ENCODE measurements at regions not wholly inside any gene's neighbourhood (a gene's known extent, or its start where the extent isn't known, plus 50 kb on each side); places are given as distances from the start of the nearest gene placed in this dataset.

DNA sequence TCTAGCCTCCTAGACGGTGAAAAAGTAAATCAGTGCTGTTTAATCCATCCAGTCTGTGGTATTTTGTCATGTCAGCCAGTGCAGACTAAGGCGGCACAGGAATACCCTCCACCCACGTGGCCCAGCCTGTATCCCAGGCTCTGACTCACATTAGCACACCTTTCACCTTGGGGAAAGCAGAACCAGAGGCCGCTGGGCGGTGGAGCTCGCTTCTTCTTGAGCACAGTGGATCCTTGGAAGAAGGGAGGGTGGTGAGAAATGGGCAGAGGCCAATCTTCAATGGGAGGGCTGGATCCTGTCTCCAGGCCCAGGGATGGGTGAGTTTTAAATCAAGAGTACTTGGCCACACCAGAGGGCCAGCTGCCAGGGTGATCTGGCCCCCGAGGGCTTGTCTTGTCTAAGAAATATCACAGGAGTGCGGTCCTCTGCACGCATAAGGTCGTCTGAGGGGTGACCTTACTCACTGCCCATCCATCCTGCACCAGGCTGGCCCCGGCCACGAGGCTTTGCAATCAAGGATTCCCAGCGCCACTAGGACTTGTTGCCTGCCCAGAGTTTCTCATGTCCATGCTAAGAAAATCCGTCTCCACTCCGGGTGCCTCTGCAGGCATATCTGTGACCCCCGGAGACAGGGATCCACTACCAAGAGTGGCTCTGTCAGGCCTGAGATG lies 658.5 kb downstream of the BRD1 start:
- no peak for DNase-seq (ENCODE audit: low read depth)

DNA sequence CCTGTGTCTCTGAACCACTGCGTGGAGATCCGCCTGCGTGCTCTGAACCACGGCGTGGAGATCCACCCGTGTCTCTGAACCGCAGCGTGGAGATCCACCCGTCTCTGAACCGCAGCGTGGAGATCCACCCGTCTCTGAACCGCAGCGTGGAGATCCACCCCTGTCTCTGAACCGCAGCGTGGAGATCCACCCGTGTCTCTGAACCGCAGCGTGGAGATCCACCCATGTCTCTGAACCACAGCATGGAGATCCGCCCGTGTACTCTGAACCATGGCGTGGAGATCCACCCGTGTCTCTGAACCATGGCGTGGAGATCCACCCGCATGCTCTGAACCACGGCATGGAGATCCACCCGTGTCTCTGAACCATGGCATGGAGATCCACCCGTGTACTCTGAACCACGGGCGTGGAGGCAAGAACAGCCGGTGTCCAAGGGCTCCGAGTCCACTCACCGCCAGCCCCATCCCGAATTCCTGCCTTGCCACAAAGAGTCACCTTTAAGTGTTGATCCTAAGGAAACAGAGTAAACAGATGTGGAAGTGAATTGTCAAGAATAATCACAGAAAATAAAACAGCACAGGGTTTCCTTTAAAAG lies 659.4 kb downstream of the BRD1 start:
- no peak for DNase-seq (ENCODE audit: low read depth)

DNA sequence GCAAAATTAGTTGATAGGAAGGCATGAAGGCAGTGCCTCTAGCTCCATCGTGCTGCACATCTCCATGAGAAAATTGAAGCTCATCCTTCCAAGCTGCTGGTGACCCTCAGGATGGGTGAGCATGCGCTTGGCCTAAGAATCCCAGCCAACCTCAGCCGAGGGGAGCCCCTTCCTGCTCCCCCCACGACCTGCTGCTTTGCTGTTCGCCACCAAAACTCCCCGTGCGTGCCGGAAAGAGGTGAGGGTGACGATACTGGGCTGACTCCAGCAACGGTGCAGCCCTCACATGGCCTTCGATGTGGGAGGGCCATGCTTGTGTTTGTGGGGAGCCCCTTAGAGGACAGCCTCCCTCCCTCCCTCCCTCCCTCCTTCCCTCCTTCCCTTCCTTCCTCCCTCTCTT lies 660.9 kb downstream of the BRD1 start:
- no peak for DNase-seq (ENCODE audit: low read depth)

DNA sequence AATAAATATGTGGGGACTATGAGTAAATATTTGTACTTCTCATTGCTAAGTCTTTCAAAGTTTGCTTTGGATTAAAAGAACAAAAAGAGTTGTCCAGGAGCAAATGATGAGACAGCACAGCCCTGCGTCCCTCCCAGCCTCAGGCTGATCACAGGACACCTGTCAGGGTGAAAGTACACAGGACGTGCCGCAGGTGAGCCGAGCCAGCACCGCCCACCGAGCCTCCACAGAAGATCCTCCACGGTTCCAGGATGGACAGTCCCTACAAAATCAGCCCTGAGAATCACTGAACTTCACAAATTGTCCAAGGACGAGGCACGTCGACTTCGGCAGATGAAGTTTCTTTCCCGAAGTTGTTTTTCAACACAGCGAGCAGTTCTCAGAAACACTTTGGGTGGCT lies 661.5 kb downstream of the BRD1 start:
- no peak for DNase-seq (ENCODE audit: low read depth)

GRCh38 chr22:49164773-49165320 lies 662.8 kb downstream of the BRD1 start:
- no peak for DNase-seq (ENCODE audit: low read depth)

DNA sequence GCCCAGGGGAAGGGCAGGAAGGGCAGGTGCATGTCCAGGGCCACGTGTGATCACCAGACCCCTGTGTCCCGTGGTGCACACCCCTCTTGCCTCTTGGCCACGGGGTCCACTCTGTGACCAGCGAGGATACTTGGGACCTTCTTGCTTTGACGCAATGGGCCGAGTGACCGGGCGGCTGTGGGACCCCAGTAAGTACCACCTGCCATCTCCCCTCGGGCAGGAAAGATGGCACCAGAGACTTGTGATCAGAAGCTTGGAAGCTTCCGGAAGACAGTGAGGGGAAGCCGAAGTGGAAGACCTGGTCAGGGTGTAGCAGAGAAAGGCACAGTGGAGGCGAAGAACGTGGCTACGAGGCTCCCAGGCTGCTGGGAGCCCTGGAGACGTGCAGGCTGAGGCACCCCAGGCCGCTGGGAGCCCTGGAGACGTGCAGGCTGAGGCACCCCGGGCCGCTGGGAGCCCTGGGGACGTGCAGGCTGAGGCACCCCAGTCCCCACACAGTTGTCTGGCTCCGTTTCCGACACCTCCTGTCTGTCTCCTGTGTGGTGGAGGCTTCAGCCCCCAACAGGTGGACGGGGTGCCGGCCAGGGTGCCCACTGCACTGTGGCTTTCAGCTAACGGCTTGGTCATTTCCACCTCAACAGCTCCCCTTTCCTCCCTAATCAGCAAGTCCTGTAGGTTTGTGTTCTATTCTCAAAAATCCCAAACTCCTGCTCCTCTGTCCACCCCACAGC lies 663.5 kb downstream of the BRD1 start:
- DNase-seq (ENCODE audit: low read depth), result no peak

GRCh38 chr22:49163258-49163959 lies 664.3 kb downstream of the BRD1 start:
- no peak for DNase-seq (ENCODE audit: low read depth)

- no peak for DNase-seq (ENCODE audit: low read depth)
Observed at GRCh38 chr22:49162841-49163240, 664.8 kb downstream of the BRD1 start.

DNA sequence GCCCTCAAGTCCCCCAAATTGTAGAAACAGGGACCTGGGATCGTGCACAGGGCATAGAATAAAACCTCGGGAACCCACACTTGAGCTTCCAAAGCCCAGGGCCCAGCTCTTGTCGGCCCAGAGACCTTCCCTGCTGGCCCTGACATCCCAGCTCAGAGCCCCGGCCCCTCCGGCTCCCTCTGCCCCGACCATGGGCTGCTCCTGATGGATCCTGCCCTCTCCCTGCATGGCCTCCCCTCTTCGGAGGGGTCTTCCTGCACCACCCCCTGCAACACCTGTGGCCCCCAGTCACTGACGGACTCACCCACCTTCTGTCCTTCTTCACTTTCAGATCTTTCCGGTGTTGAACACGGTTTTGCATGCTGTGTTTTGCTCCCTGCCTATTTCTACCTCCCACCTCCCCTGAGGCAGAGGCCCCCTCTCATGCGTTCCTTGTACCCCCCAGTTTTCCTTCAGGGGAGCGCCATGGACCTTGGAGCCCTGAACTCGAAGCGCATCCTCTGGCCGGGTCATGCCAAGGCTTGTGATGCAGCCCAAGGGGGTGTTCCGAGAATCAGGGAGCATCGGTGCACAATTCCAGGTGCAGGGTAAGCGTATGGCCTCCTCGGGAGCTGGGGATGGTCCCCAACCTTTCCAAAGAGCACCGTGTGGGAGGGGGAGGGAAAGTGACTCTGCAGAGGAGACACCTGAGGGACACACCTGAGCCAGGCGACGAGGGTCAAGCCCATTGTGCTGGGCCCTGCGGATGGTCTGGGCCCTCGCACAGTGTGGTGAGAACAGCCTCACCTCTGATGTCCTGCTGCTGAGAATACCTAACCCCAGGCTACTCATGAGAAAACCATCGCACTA lies 666.4 kb downstream of the BRD1 start:
- no peak for DNase-seq (ENCODE audit: low read depth)

GRCh38 chr22:49160261-49161001 lies 667.2 kb downstream of the BRD1 start:
- DNase-seq (ENCODE audit: low read depth), result no peak

GRCh38 chr22:49159711-49160110 lies 668.0 kb downstream of the BRD1 start:
- no peak for DNase-seq (ENCODE audit: low read depth)

GRCh38 chr22:49158741-49159564 lies 668.7 kb downstream of the BRD1 start:
- DNase-seq (ENCODE audit: low read depth), result no peak

DNA sequence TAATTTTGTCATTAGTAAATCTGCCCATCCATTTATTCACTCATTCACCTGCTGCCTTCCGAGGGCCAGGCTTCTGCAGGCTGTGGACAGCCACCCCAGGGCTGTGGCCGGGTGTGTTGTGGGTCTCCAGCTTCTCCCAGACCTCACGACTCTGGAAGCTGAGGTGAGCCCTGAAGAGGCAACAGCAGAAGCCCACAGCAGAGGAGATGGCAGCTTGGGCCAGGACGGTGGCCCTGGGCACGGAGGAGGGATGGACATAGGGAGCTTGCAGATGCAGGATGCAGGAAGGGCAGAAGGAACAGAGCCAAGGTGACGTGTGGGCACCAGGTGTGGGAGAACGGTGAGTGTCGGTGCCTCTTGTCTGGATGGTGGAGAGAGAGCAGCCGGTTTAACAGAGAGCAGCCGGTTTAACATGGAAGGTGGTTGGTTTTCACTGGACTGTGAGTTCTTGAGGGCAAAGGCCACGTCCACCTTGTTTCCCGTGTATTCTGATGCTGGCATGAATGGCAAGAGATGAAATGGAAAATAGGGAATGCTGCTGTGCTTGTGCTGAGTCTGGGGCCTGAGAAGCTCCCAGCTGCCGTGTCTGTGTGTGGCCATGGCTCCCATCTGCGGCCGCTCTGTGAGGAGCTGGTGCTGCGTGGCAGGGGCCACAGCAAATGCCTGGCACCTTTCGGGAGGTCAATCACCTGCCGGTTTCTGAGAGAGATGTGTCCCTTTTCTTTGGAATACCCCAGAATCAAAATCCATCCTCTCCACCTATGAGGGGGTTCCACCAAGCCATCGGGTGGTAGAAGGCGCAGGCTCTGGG lies 669.9 kb downstream of the BRD1 start:
- no peak for DNase-seq (ENCODE audit: low read depth)

- DNase-seq (ENCODE audit: low read depth), result no peak
Observed at GRCh38 chr22:49156662-49157285, 670.9 kb downstream of the BRD1 start.

DNA sequence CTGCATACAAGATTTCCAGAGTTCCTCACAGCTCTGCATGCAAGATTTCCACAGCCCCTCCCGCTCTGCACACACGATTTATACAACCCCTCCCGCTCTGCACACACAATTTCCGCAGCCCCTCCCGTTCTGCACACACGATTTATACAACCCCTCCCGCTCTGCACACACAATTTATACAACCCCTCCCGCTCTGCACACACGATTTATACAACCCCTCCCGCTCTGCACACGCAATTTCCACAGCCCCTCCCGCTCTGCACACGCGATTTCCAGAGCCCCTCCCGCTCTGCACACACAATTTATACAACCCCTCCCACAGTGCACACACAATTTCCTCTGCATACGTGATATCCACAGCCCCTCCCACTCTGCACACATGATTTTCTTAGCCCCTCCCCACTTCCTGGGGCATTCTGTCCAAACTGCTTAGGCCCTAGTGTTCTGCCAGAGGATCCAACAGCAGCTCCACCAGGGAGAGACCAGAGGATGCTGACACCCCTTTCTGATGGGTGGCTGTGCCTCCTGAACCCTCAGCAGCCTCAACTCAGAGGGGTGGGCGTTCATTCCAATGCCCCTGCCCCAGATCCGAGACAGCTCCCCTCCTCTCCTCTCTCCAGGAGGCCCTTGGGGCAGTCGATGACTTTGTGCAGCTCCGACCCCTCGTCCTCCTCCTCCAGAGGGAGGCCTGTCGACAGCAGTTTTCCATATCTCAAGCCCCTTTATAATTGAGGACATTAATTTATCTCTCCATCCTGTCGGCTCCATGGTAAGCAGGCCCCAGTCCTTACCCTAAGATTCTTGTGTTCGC lies 671.7 kb downstream of the BRD1 start:
- no peak for DNase-seq (ENCODE audit: low read depth)

DNA sequence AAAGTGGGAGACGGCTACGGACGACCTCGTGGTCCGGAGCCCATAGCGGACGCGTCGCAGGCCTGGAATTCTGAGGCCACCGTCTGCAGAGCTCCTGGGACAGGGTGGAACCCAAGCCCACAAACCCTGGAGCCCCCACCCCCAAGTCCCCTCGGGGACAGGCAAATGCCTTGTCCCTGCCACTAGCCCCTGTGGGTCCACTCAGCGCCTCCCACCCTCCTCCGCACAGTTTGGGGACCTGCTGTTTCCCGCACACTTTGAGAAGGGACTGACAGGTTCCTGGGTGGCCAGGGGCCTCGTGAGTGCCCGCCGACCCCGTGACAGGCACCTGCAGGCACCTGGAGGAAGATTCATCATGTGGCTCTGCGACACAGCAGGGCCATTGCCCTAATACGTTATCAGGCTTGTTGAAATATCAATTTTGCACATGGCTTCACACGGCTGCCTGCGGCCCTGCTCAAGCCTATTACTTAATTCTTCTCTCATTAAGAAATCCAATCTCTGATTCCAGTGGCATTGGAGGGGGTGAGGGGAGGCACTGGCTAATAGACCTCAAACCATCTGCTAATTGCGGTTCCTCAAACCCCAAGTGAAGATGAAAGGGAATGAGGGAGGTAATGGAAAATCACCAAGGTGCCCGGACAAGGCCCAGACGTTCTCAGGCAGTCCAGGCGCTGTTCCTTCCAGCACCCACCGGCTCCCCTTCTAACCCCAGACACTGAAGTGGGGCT lies 672.5 kb downstream of the BRD1 start:
- no peak for DNase-seq (ENCODE audit: low read depth)

DNA sequence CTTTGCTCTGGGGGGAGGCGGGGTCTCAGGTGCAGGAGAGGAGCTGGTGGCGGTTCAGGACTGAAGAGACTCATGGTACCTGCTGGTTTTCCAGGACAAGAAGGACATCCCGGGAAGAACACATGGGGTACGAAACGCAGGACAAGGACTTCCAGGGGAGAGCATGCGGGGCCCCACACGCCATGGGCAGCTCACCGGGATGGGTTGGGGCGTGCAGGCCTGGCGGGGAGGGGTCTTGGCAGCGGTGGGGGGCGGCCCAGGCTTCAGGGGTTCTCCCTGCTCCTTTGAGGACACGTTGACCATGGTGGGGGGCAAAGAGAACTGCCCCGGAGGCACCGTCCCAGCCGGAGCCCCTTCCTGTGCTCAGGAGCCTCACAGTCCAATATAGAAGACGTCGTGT lies 673.2 kb downstream of the BRD1 start:
- no peak for DNase-seq (ENCODE audit: low read depth)
